Small intestine (tissue), 7 donors: ENCODE measurements at regions not wholly inside any gene's neighbourhood (a gene's known extent, or its start where the extent isn't known, plus 50 kb on each side); places are given as distances from the start of the nearest gene placed in this dataset.

Experiments used
- DNase-seq, 2 donors: peaks; one replicate each; pipeline versions ENCODE4 v3.0.0 to v3.0.0-alpha.2; 2013
- FAIRE-seq: peaks from 2 replicates; lab custom pipeline; 2012; peaks lifted over from hg19 to GRCh38; lab: Jason Lieb, UNC
- H3K27ac ChIP-seq, 3 donors: one replicate each; pipeline ENCODE4 v1.5.1; 2013; ENCODE audit warnings: low read length in 2 of 3, mild to moderate bottlenecking in 2 of 3, control low read depth in 1 of 3, inconsistent platforms in 1 of 3, low read depth in 1 of 3, moderate library complexity in 1 of 3
- H3K27me3 ChIP-seq, 3 donors: one replicate each; pipeline ENCODE4 v1.6.1; 2013; ENCODE audit warnings: low read length in 3 of 3, inconsistent platforms in 1 of 3; ENCODE audit not compliant: control insufficient read depth in 3 of 3, insufficient read depth in 3 of 3
- H3K36me3 ChIP-seq, 3 donors: one replicate each; pipeline ENCODE4 v1.6.1; 2013; ENCODE audit warnings: low read length in 3 of 3, inconsistent platforms in 1 of 3, low read depth in 1 of 3, mild to moderate bottlenecking in 1 of 3, moderate library complexity in 1 of 3; ENCODE audit not compliant: control insufficient read depth in 3 of 3, insufficient read depth in 2 of 3
- H3K4me1 ChIP-seq, 3 donors: one replicate each; pipeline ENCODE4 v1.6.1; 2013; ENCODE audit warnings: low read length in 2 of 3, inconsistent platforms in 1 of 3, low read depth in 1 of 3, mild to moderate bottlenecking in 1 of 3, moderate library complexity in 1 of 3; ENCODE audit not compliant: control insufficient read depth in 3 of 3, insufficient read depth in 2 of 3
- H3K4me3 ChIP-seq, 3 donors: one replicate each; pipeline ENCODE4 v1.5.1; 2013; ENCODE audit warnings: low read length in 3 of 3, control low read depth in 1 of 3, inconsistent platforms in 1 of 3, low read depth in 1 of 3, mild to moderate bottlenecking in 1 of 3, moderate library complexity in 1 of 3
- H3K9me3 ChIP-seq, 2 donors: one replicate each; pipeline ENCODE4 v1.6.1; 2013; ENCODE audit warnings: low read depth in 1 of 2, low read length in 1 of 2; ENCODE audit not compliant: control insufficient read depth in 2 of 2, insufficient read depth in 1 of 2
- WGBS, 3 donors: extraction: QIAGEN DNeasy Blood & Tissue Kit; methylation state at CpG; one replicate each; pipeline ENCODE4 v1.1.7; 2013; 5-methylcytosine and 5-hydroxymethylcytosine counted together
- donor health status: healthy with polysubstance abuse.
- donor health status: control.
- donor health status: control.
- donor health status: Bipolar disorder and iron deficiency.
- donor health status: healthy.

GRCh38 chr5:159650803-159651202 is 265.5 kb upstream of the ADRA1B start:
- no peaks in the 10 kb centered on the region for H3K9me3 ChIP-seq
- no peaks in the 10 kb centered on the region for H3K4me1 ChIP-seq
- H3K4me3 ChIP-seq: no peak overlapping the region
- DNase-seq: no peak
- 72 to 81% (median 80%) methylated on average over 2 of the region's 2 CpGs for WGBS, 3 donors
- no peaks in the 10 kb centered on the region for H3K27me3 ChIP-seq
- no peak overlapping the region for H3K27ac ChIP-seq
- H3K36me3 ChIP-seq: no peaks in the 10 kb centered on the region
- FAIRE-seq: no peak

GRCh38 chr5:159655757-159656409 is 260.4 kb upstream of the ADRA1B start:
- no peak for DNase-seq
- Histone ChIP-seq H3K4me1 (no peaks in the 10 kb centered on the region), H3K27me3 (no peaks in the 10 kb centered on the region), H3K27ac (no peak overlapping the region), H3K4me3 (no peak overlapping the region), H3K36me3 (no peaks in the 10 kb centered on the region), H3K9me3 (no peaks in the 10 kb centered on the region)
- FAIRE-seq: no peak
- WGBS, 3 donors: 66 to 78% (median 66%) methylated on average over 3 of the region's 3 CpGs

GRCh38 chr5:159657298-159657697 is 259.0 kb upstream of the ADRA1B start:
- H3K4me1 ChIP-seq: no peaks in the 10 kb centered on the region
- no peaks in the 10 kb centered on the region for H3K27me3 ChIP-seq
- no peak overlapping the region for H3K4me3 ChIP-seq
- no peak overlapping the region for H3K27ac ChIP-seq
- H3K9me3 ChIP-seq: no peaks in the 10 kb centered on the region
- H3K36me3 ChIP-seq: no peaks in the 10 kb centered on the region
- FAIRE-seq (no peak), DNase-seq (no peak)
- WGBS, 3 donors: 73 to 77% (median 76%) methylated on average over 4 of the region's 4 CpGs

GRCh38 chr5:159657771-159658170 is 258.5 kb upstream of the ADRA1B start:
- FAIRE-seq (no peak), DNase-seq (no peak)
- WGBS, 3 donors: 65 to 78% (median 68%) methylated on average over 6 of the region's 6 CpGs
- H3K27ac ChIP-seq: no peak overlapping the region
- H3K36me3 ChIP-seq: no peaks in the 10 kb centered on the region
- H3K4me3 ChIP-seq: no peak overlapping the region
- H3K27me3 ChIP-seq: no peaks in the 10 kb centered on the region
- no peaks in the 10 kb centered on the region for H3K9me3 ChIP-seq
- H3K4me1 ChIP-seq: no peaks in the 10 kb centered on the region

GRCh38 chr5:159658266-159658925 is 257.9 kb upstream of the ADRA1B start:
- 83 to 86% (median 84%) methylated on average over 10 of the region's 10 CpGs for WGBS, 3 donors
- Histone ChIP-seq H3K4me3 (no peak overlapping the region), H3K36me3 (no peaks in the 10 kb centered on the region), H3K27me3 (no peaks in the 10 kb centered on the region), H3K4me1 (no peaks in the 10 kb centered on the region), H3K27ac (no peak overlapping the region), H3K9me3 (no peaks in the 10 kb centered on the region)
- FAIRE-seq: no peak
- no peak for DNase-seq

- 49 to 68% (median 54%) methylated on average over 2 of the region's 2 CpGs for WGBS, 3 donors
- no peaks in the 10 kb centered on the region for H3K36me3 ChIP-seq
- no peaks in the 10 kb centered on the region for H3K27me3 ChIP-seq
- H3K9me3 ChIP-seq: no peaks in the 10 kb centered on the region
- DNase-seq: no peak
- no peak overlapping the region for H3K27ac ChIP-seq
- no peak for FAIRE-seq
- H3K4me3 ChIP-seq: no peak overlapping the region
- no peaks in the 10 kb centered on the region for H3K4me1 ChIP-seq
These were observed 255.9 kb upstream of the ADRA1B start for GRCh38 chr5:159660401-159660800.

GRCh38 chr5:159663986-159664385 is 252.3 kb upstream of the ADRA1B start:
- H3K4me3 ChIP-seq: no peak overlapping the region
- DNase-seq: no peak
- H3K4me1 ChIP-seq: no peaks in the 10 kb centered on the region
- H3K36me3 ChIP-seq: no peaks in the 10 kb centered on the region
- no peaks in the 10 kb centered on the region for H3K9me3 ChIP-seq
- WGBS, 3 donors: 83 to 93% (median 88%) methylated on average over 1 of the region's 1 CpG
- H3K27me3 ChIP-seq: no peaks in the 10 kb centered on the region
- H3K27ac ChIP-seq: no peak overlapping the region
- no peak for FAIRE-seq

GRCh38 chr5:159667286-159667685 is 249.0 kb upstream of the ADRA1B start:
- 42 to 67% (median 54%) methylated on average over 2 of the region's 2 CpGs for WGBS, 3 donors
- H3K4me3 ChIP-seq: no peak overlapping the region
- H3K36me3 ChIP-seq: no peaks in the 10 kb centered on the region
- H3K9me3 ChIP-seq: peaks cover 0 to under 1% of the 10 kb centered on the region in 2 donors
- FAIRE-seq (no peak), DNase-seq (no peak)
- H3K27me3 ChIP-seq: no peaks in the 10 kb centered on the region
- no peaks in the 10 kb centered on the region for H3K4me1 ChIP-seq
- H3K27ac ChIP-seq: no peak overlapping the region
